Fibroblast of mammary gland (primary cell): ENCODE measurements at regions not wholly inside any gene's neighbourhood (a gene's known extent, or its start where the extent isn't known, plus 50 kb on each side); places are given as distances from the start of the nearest gene placed in this dataset.

ENCODE experiments used
- DNase-seq: peaks from one replicate; pipeline ENCODE4 v3.0.0-alpha.2; 2010; ENCODE audit warnings: low read depth
- H3K4me3 ChIP-seq: 2 replicates; pipeline ENCODE4 v1.5.1; 2011; ENCODE audit warnings: low read depth, mild to moderate bottlenecking, low read length, moderate library complexity; ENCODE audit not compliant: control insufficient read depth
- TF ChIP-seq, protein P1 (sequence below): conservative IDR thresholded peaks from 2 replicates; pipeline ENCODE4 v1.5.1; 2011; ENCODE audit warnings: low read depth, low read length, inconsistent platforms; ENCODE audit not compliant: control insufficient read depth, insufficient read depth

DNA sequence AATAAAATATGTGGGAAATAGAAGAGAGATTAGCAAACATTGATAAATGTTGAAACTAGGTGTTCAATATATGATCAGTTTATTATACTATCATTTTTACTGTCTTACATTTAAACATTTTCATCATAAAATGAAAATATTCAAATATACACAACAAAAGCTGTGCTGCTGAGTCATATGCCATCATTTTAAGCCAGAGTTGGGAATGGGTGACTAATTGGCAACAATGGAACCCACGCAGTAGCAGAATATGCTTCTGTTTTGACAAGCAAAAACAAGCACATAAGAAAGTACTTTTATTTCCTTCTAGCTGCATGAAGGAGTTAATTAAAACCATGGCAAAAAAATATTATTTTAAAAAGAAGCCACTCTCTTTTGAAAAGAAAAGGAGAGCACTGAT lies 340.0 kb upstream of the EDIL3 start:
- DNase-seq, result peak; percentile 66
- no peak overlapping the region for H3K4me3 ChIP-seq
- TF ChIP-seq, protein P1, sequence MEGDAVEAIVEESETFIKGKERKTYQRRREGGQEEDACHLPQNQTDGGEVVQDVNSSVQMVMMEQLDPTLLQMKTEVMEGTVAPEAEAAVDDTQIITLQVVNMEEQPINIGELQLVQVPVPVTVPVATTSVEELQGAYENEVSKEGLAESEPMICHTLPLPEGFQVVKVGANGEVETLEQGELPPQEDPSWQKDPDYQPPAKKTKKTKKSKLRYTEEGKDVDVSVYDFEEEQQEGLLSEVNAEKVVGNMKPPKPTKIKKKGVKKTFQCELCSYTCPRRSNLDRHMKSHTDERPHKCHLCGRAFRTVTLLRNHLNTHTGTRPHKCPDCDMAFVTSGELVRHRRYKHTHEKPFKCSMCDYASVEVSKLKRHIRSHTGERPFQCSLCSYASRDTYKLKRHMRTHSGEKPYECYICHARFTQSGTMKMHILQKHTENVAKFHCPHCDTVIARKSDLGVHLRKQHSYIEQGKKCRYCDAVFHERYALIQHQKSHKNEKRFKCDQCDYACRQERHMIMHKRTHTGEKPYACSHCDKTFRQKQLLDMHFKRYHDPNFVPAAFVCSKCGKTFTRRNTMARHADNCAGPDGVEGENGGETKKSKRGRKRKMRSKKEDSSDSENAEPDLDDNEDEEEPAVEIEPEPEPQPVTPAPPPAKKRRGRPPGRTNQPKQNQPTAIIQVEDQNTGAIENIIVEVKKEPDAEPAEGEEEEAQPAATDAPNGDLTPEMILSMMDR, result no peak

DNA sequence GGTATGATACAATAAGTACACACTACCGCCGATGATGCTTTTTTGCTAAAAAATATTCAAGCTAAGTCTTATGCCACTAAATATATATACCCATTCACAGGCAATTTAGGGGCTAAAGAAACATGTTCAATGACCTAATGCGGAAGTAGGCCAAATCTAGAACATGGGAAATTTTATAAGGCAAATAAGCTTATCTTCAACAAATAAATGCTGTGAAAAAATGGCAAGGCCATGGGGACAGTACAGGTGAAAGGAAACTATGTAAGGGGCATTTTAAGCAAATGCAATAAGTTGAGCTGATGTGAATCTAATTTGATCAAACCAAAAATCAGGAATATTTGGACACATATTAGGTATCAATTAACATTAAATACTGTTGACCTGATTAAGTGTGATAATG lies 339.5 kb upstream of the EDIL3 start:
- TF ChIP-seq, protein P1, result no peak
- no peak overlapping the region for H3K4me3 ChIP-seq
- DNase-seq, result no peak

DNA sequence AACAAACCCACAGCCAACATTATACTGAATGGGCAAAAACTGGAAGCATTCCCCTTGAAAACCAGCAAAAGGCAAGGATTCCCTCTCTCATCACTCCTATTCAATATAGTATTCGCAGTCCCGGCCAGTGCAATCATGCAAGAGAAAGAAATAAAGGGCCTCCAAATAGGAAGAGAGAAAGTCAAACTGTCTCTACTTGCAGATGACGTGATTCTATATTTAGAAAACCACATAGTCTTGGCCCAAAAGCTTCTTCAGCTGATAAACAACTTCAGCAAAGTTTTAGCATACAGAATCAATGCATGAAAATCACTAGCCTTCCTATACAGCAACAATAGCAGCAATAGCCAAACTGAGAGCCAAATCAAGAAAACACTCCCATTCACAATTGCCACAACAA lies 333.7 kb upstream of the EDIL3 start:
- TF ChIP-seq, protein P1, result no peak
- DNase-seq, result no peak
- H3K4me3 ChIP-seq, result no peak overlapping the region

DNA sequence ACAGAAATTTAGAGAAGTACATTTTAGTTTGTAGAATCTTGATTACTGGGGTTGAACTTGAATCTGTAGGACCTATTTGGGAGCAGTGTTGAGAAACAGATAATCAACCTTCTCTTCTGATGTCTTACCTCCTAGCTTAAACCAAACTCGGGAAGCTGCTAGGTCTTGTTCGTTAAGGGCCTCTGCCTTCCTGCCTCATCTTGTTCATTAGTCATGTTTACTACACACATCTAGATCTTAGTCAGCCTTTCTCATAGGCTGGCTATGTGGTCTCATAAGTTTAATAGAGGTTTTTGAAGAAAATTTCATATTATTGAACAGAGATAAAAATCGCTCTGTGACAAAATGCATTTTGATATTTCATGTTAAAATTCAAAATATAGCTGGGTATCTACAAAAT lies 331.0 kb upstream of the EDIL3 start:
- no peak for DNase-seq
- TF ChIP-seq, protein P1, result no peak
- no peak overlapping the region for H3K4me3 ChIP-seq

DNA sequence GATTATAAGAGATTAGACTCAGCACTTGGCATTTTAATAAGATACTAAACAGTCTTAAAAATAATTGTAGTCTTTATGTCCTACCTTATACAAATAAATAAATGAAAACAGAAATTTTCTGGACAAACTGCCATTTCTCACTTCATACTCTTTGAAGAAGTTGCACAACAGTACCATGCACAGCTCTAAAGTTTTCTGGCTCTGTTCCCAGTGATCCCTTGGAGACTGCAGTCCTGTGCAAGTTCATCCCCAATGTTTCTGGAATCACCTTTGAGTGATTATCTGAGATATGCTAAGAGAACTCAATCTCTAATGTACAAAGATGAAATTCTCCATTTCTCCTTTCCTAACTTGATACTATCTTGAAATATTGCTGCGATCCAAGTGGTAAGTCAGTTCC lies 330.4 kb upstream of the EDIL3 start:
- TF ChIP-seq, protein P1, result no peak
- H3K4me3 ChIP-seq, result no peak overlapping the region
- DNase-seq, result peak; percentile 21

DNA sequence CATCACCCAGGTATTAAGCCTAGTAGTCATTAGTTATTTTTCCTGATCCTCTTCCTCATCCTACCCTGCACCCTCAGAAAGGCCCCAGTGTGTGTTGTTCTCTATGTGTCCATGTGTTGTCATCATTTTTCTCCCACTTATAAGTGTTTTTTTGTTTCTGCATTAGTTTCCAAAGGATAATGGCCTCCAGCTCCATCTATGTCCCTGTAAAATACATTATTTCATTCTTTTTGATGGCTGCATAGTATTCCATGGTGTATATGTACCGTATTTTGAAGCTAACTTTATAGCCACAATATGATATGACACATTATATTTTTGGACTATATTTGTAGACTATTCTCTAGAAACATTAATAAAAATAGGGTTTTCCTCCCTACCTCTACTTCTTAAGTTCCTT lies 324.4 kb upstream of the EDIL3 start:
- TF ChIP-seq, protein P1, result no peak
- no peak for DNase-seq
- no peak overlapping the region for H3K4me3 ChIP-seq
